ENCODE measurements at regions not wholly inside any gene's neighbourhood (a gene's known extent, or its start where the extent isn't known, plus 50 kb on each side); places are given as distances from the start of the nearest gene placed in this dataset.

- DNase-seq, result peak in 1 of 5 experiments; percentile 27
Measured at GRCh38 chr5:96595300-96596090, 66.7 kb upstream of the CAST start.

GRCh38 chr5:96597438-96598020 lies 64.6 kb upstream of the CAST start:
- no peak for DNase-seq

- DNase-seq, result no peak
Measured at GRCh38 chr5:96601200-96601599, 61.0 kb upstream of the CAST start.

- DNase-seq, result peak in 3 of 5 experiments; percentile 12 to 62 (median 29)
Measured at GRCh38 chr5:96601715-96602244, 60.4 kb upstream of the CAST start.

- DNase-seq, result no peak
Measured at GRCh38 chr5:96602776-96603175, 59.4 kb upstream of the CAST start.

GRCh38 chr5:96605144-96605837 lies 56.9 kb upstream of the CAST start:
- DNase-seq, result no peak

- no peak for DNase-seq
Measured at GRCh38 chr5:96609369-96609768, 52.8 kb upstream of the CAST start.

- no peak for DNase-seq
Measured at GRCh38 chr5:96610747-96611146, 51.4 kb upstream of the CAST start.

- no peak for DNase-seq
Measured at GRCh38 chr5:96611946-96612345, 50.2 kb upstream of the CAST start.

Data from T-helper 2 cell (primary cell).